ENCODE measurements at regions not wholly inside any gene's neighbourhood (a gene's known extent, or its start where the extent isn't known, plus 50 kb on each side); places are given as distances from the start of the nearest gene placed in this dataset.

DNA sequence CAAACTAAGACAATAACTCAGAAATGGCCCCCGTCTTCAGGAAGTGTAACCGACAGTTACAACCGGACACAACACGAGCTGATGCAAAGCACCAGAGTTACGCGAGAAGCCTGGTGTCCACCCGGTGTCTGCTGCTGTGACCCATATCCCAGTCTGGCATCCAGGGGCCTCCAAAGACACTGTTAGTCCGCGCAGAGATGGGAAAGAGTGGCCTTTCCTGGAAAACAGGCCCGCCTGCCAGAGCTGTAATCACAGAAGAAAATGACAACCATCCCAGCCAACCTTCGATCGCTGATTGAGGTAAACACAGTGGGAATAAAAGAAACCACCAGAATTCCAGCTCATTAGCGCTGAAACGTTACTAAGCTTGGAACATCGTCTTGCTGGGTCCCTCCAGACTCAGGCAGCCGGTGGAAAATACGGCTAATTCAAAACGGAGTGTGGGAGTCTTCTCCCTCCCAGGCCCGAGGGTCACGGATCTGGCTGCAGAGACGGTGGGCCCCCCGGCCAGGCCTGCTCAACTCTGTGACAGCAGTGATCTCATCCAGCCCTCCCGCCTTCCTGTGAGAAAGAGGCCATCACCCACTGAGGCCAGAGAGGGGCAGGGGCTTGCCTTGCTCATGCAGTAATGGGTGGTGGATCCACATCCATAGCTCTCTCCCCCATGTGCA is 273.9 kb upstream of the RTL1 start:
- DNase-seq (ENCODE audit: low read depth), result no peak

DNA sequence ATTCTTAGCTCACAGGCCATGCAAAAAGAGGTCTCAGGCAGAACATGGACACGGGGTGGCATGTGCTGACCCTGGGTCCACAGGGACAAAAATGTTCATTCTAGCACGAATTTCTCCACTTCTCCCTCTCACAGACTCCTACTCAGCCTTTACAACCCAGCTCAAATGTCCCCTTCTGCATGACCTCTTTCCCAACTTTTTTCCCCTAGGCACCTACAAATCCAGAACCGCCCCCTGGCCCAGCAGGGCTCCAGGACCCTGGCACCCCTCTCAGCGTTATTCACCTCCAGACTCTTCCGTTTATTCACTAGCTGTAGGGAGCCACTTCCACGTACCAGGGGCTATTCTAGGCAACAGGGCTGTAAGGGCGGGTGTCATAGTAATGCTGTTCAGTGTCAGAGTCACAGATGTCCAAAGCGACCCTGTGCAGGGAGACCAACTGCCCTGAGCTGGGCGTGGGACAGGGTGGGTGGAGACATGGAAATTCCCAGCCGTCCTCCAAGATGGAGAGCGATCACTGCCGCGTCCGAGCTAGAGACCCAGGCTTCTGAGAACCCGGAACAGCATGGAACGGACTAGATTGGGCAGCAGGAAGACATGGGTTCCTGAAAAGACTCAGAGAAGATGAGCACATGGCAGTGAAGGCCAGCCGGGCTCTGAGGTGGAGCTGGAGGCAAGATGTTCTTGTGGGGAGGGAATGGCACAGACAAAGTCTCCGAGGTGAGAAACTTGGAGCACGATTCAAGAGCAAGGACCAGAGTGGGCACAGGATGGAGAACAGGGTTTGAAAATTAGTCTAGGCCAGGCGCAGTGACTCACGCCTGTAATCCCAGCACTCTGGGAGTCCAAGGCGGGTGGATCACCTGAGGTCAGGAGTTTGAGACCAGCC is 274.9 kb upstream of the RTL1 start:
- no peak for DNase-seq (ENCODE audit: low read depth)

DNA sequence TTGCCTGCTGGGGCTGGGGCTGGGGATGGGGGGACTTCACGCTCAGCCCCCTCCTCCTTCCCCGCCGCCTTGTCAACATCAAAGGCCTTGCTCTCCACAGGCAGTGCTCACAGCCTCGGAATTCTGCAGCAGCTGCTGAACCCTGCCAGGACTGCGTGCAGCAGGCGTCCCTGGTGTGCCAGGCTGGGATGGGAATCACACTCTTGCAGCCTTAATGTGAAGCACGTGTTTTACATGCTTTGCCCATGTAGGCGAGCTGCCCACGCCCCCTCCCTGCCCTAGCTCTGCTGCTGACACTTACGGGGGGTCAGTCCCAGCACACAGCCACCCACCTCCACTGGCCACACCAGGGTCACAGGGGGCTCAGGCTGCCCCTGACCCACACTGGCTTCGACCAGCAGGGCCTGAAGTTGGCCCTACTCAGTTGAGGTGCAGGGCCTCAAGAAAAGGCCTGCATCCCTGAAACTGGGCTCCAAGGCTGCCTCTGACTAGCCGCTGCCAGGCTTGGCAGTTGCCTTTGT is 276.2 kb upstream of the RTL1 start:
- DNase-seq (ENCODE audit: low read depth), result no peak

DNA sequence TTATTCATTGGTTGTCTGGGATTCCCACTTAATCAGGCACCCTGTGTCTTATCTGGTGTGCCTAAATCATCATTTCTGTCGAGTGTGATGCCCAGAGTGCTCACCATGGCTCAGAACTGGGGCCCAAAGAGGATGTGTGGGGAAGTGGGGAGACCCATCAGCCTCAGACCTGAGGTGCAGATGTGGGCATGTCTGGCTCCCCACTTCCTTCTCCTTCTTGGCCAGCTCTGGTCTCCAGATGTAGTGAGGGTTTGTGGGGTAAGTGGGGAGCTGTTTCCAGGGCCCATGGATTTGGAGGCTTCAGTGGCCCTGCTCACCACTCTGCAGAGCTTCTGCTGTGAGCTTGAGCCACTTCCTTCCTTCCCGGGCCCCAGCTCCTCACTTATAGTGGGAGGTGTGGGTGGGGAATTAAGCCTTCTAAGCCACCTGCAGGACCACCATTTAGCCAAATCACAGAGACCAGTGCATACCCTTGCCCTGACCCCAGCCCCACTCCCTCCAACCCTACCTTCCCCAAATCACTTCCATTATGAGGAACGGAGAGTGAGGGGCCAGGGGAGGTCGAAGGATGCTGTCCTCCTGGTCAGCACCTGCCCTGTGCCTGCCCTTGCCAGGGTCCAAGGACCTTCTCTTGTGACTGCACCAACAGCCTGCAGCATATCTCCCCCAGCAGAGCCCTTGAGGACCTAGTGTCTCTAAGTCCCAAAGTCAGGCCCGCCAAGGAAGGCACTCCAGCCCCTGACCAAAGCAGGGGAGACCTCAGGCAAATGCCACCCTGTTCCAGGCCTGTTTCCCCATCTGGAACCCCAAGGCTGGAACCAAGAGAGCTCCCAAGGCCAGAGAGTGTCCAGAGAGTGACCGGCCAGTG is 278.2 kb upstream of the RTL1 start:
- DNase-seq (ENCODE audit: low read depth), result no peak

DNA sequence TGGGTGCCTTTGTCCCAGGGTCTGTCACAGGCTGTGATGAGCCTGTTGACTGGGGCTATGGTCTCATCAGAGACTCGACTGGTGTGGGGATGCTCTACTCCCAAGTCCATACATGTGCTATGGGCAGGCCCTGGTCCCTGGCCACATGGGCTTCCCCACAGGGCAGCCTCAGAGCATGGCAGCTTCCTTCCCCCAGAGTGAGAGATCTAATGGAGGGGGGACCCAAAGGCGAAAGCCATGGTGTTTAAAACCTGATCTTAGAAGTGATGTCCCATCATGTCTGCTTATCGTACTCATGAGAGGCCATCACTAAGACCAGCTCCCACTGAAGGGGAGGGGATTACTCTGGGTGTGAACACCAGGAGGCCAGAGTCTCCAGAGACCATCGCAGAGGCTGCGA is 279.0 kb upstream of the RTL1 start:
- no peak for DNase-seq (ENCODE audit: low read depth)

DNA sequence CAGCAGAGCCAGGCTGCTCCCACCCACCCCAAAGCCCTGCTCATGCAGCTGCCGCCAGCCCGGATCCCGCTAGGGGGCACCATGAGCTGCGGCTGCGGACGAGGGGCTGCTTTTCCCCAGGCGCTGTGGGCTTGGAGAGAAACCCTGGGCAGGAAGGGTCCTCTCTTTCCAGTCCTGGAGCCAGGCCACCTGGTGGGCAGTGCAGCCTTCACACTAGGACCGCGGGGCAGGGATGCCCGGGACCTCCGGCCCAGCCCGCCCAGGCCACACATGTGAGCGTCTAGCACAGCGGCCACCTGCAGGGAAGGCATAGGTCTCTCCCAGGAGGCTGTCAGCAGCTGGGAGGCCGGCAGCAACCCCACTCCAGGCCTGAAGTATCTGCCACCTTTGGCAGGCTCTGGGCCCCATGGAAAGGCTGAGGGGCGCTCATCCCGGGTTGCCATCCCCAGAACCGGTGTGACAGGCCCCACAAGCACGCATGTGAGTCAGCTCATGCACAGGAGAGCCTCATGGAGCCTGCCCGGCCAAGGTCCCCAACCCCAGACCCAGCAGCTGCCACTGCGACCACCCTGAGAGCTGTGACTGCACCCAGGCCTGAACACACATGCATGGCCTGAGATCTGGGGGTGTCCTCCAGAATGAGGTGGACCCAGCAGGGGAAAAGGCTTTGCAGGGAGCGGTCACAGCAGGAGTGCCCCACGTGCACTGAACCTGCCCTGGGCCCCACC is 280.0 kb upstream of the RTL1 start:
- no peak for DNase-seq (ENCODE audit: low read depth)

DNA sequence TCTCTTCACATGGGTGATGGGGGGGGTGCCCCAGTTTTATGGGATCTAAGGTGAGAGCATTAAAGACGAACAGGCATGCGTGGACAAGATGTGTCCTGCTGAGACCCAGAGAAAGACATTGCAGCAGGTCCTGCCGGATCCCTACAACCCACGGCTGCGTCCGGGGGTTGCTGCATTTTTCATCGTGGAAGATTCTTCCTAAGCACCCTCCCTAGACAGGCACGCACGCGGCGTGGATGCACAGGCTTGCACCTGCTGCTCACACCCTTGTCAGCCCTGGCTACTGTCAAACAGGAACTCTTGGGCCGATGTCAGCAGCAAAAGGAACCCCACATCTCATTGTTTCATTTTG is 280.6 kb upstream of the RTL1 start:
- no peak for DNase-seq (ENCODE audit: low read depth)

DNA sequence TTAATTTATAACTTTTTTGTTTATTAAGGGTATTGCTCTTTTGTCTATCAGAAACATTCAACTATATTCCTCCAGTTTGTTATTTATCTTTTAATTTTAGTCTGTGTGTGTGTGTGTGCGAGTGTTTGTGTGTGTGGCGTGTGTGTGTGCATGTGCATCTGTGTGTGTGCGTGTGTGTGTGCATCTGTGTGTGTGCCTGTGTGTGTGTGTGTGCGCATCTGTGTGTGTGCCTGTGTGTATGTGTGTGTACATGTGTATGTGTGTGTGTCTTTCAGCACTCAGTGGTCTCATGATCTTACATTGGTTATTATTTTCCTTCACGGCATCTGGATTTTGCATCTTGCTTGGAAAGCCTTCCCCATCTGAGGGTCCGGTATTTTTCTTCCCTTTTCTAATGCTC is 281.1 kb upstream of the RTL1 start:
- no peak for DNase-seq (ENCODE audit: low read depth)

DNA sequence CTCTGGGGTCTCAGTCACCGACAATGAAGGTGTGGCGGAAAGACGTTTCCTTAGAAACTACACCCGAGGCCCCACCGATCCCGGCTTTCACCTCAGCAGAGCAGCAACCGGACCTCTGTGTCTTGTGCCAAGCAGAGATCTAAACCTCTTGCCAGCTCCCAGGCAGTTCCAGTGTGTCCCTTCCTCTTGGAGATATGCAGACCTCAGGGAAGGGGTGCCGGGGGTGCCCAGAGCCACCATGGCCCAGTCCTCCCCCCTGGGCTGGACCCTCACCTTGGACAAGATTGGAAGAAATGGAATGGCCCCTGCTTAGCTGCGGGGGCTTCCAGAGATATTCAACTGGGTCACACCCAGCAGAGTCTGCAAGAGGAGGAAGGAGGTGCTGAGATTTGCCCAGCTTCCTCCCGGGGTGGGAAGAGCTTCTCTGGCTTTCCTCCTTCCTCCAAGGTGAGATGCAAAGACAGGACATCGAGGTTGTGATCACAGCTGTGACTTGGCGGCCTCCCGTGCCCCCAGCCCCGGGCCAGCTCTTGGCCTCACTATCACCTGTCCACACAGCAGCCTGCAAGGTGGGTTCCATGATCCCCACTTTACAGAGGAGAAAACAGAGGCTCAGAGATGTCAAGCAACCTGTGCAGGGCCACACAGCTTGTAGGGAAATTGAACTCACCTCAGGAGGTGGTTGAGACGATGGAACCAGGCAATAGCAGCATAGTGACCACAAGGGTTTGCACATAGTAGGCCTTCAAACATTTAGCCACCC is 281.7 kb upstream of the RTL1 start:
- no peak for DNase-seq (ENCODE audit: low read depth)

DNA sequence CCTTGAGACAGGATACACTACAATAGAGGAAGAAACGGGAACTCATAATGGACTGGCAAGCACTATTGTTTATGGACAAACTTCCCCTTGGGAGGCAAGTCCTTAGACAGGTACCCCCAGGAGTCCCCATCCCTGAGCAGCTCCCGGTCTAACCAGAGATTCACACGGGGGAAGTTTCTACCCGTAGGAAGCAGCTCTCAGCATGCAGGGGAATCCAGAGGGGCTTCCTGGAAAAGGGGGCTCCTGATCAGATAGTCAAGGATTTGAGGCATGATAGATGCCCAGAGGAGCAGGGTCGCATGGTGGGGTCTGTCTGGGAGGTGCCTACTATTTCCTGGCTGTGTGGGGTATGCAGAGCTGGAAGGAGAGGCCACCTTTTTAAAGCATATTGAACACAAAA is 282.4 kb upstream of the RTL1 start:
- no peak for DNase-seq (ENCODE audit: low read depth)

DNA sequence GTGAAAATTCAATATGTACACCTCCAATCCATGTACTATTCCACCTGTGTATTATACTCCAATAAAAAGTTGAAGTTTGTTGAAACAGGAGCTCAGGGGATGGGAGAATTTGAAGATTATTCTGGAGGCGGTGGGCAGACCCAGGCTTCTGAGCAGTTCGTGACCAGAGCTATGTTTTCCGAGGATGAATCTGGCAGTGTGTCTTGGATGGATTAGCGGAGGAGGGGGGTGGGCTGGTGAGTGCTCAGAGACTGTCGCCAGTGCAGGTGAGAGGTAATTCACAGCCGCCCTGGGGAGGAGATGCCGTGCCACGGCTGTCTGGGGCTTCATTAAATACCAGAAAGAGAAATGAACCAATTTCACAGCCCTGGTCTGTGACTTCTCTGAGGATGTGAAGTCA is 283.0 kb upstream of the RTL1 start:
- no peak for DNase-seq (ENCODE audit: low read depth)

DNA sequence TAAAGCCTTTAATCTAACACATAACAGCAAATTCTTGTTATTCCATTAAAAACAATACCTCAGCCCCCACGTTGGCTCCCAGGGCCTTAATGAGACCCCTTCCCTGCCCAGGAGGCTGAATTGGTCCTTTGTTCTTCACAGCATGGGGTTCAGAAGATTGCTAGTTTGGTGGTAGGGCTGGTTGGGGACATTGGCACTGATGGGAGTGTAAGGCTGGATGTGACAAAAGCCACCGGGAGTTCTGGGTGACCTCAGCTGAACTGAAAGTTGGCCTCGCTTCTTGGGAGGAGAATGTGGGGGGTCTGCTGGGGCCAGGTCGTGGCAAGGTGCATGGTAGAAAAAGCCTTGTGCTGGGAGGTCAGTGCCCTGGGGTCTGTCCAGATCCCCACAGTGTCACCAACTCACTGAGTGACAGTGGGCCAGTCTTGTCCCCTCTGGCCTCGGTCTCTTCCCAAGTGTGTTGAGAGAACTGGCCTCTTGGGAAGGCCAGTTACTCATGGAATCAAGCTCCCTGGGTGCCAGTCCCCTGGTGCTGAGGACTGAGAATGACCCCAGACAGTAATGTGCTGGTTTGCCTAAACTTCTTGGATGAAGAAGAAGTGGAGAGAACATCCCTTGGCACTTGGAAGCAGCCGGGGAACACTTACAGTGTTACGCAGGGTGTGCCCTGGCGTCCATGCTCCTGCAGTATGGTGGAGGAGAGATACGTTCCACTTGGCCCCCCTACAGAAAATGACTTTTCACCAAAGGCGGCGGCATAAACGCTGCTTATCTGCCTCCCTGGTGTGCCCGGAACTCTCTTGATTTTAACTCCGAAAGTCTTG is 283.7 kb upstream of the RTL1 start:
- DNase-seq (ENCODE audit: low read depth), result no peak

DNA sequence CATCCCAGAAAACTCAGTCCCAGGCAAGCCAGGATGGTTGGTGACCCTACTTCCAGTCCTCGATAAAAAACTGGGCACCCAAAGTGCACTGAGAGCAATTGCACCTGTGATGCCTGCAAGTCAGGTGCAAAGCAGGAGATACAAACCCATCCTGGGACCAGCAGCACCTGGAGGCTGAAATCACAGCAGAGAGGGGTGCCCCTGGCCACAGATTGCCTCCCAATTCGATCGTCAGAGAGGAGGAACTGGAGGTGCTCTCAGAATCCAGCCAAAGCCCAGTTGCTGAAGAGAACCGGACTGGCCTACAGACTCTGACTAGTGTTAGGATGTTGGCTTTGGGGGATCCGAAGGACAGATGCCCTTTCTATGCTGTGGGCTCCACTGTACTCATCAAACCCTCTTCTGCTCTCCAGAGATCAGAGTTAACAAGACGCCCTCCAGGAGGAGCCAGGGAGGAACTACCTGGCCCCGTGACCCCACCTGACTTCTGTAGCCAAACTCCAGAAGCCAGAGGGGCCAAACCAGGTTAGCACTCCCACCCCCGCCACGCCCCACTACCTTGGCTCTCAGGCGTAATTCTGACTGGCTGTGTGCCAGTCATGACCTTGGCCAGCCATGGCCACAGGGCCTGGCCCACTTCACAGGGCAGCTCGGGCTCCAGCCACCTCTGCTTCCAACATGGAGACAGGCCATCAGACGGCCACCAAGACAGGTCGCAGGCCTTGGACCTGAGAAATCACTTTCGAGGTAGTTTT is 284.5 kb upstream of the RTL1 start:
- DNase-seq (ENCODE audit: low read depth), result no peak

DNA sequence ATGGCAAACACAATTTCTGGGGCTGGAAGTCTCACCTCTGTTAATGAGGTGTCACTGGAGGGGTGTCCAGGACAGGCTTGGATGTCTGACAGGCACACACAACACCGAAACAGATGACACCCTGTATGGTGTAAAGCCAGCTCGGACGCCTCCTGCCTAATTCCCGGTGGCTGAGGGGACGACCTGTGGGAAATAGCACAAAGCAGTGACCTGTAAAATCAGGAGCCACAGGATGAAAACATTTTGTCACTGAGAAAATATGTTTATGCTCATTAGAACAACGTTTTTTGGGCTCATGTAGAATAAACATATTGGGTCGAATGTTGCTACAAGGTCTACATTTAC is 285.0 kb upstream of the RTL1 start:
- DNase-seq (ENCODE audit: low read depth), result no peak

DNA sequence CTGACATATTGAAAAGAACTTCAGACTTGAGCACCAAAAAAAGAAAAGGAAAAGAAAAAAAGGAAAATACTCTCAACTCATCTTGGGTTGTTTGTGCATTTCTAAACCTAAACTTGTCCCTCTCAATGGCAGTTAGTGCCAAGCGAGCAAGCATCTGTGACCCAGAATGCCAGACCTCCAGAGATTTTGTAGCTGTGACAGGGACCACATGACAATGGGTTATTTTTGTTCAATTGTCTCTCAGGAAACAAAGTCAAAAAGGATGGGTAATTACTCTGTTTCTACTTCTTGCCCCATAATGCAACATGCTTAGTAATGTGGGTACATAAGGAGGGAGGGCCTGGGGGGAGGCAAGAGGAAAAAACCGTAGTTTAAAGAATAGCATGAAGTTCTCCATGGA is 285.7 kb upstream of the RTL1 start:
- DNase-seq (ENCODE audit: low read depth), result no peak

DNA sequence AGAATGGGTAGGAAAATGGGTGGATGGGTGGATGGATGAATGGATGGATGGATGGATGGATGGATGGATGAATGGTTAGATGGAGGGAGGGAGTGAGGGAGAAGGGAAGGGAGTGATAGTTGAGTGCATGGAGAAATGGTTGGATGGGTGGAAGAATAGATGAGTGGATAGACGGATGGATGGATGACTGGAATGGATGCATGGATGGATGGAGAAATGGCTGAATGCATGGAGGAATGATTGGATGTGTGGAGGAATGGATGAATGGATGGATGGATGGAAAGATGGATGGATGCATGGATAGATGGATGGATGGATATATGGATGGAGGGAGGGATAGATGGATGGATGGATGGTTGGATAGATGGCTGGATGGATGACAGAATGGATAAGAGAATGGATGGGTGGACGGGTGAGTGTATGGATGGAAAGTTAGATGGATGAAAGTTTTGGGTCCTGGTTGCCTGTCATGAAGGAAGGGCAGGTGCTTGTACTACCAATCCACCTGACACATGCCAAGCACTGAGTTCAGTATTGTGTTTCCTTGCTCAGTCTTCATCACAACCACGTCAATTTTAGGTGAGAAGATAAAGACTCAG is 286.5 kb upstream of the RTL1 start:
- no peak for DNase-seq (ENCODE audit: low read depth)

DNA sequence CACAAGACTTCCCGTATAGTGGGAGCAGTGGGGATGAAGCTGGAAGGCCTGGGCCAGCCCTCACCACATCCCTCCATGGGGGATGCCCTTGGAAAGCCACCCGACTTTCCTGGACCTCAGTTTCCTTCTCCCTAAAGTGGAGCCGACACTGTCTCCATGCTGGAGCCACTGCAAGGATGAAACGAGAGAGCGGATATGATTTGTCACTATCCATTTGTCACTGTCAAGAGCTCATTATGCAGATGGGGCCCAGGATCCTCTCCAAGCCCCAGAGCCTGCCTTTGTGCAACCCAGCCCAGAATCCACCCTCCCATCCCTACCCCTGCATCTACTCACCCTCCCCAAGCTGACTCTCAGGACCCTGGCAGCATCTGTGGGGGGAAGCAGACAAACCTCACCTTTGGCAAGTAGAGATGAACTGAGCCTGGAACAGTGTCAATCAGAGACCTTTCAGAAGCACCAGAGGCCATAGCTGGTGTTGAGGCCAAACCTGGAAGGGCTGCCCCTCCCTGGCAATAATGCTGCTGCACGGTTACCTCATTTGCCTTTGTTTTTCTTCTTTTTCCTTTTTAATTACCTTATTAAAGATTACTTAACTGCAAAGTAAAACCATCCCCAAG is 287.7 kb upstream of the RTL1 start:
- DNase-seq (ENCODE audit: low read depth), result no peak
